ENCODE measurements at regions not wholly inside any gene's neighbourhood (a gene's known extent, or its start where the extent isn't known, plus 50 kb on each side); places are given as distances from the start of the nearest gene placed in this dataset.

DNA sequence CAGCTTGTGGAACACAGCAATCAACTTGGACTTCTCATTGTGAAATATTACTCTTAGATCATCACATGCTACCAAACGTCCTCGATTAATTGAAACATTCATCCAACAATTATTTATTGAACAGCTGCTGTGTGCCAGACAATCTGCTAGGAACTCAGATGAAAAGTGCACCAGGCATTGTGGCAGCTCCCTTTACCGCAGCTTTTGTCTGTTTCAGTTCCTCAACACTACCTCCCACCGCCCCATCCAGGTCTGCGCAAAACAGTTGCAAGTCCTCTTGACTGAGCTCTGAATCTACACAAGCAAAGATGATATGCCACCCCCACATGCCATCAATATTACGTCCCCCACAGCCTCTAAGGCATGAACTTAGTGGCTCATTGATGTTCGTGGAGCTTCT, 1094.4 kb upstream of the MAP3K7 start:
- Histone ChIP-seq H3K4me2 (ENCODE audit: control insufficient read depth, extremely low read depth, insufficient read depth, low read depth, low read length) (no peak overlapping the region), H3K4me3 (ENCODE audit: control insufficient read depth in 2 of 3, extremely low read depth in 1 of 3, insufficient read depth in 2 of 3, low read depth in 1 of 3, low read length in 3 of 3) (no peak overlapping the region), H3K9me1 (ENCODE audit: control insufficient read depth, extremely low read depth, insufficient read depth, low read length) (no peaks in the 10 kb centered on the region), H3K9ac (ENCODE audit: control insufficient read depth, extremely low read depth, insufficient read depth, low read length) (no peak overlapping the region), H3K27me3 (ENCODE audit: control insufficient read depth, extremely low read depth, insufficient read depth, low read length) (no peaks in the 10 kb centered on the region), H4K20me1 (ENCODE audit: control insufficient read depth, extremely low read depth, insufficient read depth, low read length) (no peaks in the 10 kb centered on the region), H3K27ac (ENCODE audit: control insufficient read depth, insufficient read depth, low read length) (no peak overlapping the region), H3K79me2 (ENCODE audit: control insufficient read depth, insufficient read depth, low read length) (no peaks in the 10 kb centered on the region), H3K4me1 (ENCODE audit: control insufficient read depth, extremely low read depth, insufficient read depth, low read length) (no peaks in the 10 kb centered on the region), H2AFZ (ENCODE audit: control insufficient read depth, low read length) (no peak overlapping the region), H3K9me3 (ENCODE audit: control insufficient read depth, low read depth, low read length) (no peaks in the 10 kb centered on the region), H3K36me3 (ENCODE audit: control insufficient read depth in 2 of 2, extremely low read depth in 1 of 2, insufficient read depth in 2 of 2, low read length in 2 of 2) (no peaks in the 10 kb centered on the region)
- TF ChIP-seq CTCF (optimal IDR thresholded peaks at IDR 0.05 in 1 of 3, IDR thresholded peaks at IDR 0.05 in 1 of 3, conservative IDR thresholded peaks at IDR 0.05 in 1 of 3; ENCODE audit: extremely low read depth in 1 of 3, insufficient read depth in 2 of 3, low read length in 3 of 3) (no peak), EZH2 (IDR thresholded peaks at IDR 0.05; ENCODE audit: low read length) (no peak)
- DNase-seq (ENCODE audit: low read depth, low spot score), result no peak
- FAIRE-seq, result no peak
- dilution Hi-C loops (cut with MboI; ENCODE audit: extremely low pct_ligation_motif_present, low sequenced_read_pairs), result no loop called here

- no peak for DNase-seq (ENCODE audit: low read depth, low spot score)
- Histone ChIP-seq H3K27ac (ENCODE audit: control insufficient read depth, insufficient read depth, low read length) (no peak overlapping the region), H3K9me1 (ENCODE audit: control insufficient read depth, extremely low read depth, insufficient read depth, low read length) (no peaks in the 10 kb centered on the region), H3K27me3 (ENCODE audit: control insufficient read depth, extremely low read depth, insufficient read depth, low read length) (no peaks in the 10 kb centered on the region), H3K79me2 (ENCODE audit: control insufficient read depth, insufficient read depth, low read length) (no peaks in the 10 kb centered on the region), H2AFZ (ENCODE audit: control insufficient read depth, low read length) (no peak overlapping the region), H3K9ac (ENCODE audit: control insufficient read depth, extremely low read depth, insufficient read depth, low read length) (no peak overlapping the region), H4K20me1 (ENCODE audit: control insufficient read depth, extremely low read depth, insufficient read depth, low read length) (no peaks in the 10 kb centered on the region), H3K4me2 (ENCODE audit: control insufficient read depth, extremely low read depth, insufficient read depth, low read depth, low read length) (no peak overlapping the region), H3K9me3 (ENCODE audit: control insufficient read depth, low read depth, low read length) (no peaks in the 10 kb centered on the region), H3K36me3 (ENCODE audit: control insufficient read depth in 2 of 2, extremely low read depth in 1 of 2, insufficient read depth in 2 of 2, low read length in 2 of 2) (no peaks in the 10 kb centered on the region), H3K4me3 (ENCODE audit: control insufficient read depth in 2 of 3, extremely low read depth in 1 of 3, insufficient read depth in 2 of 3, low read depth in 1 of 3, low read length in 3 of 3) (no peak overlapping the region), H3K4me1 (ENCODE audit: control insufficient read depth, extremely low read depth, insufficient read depth, low read length) (no peaks in the 10 kb centered on the region)
- FAIRE-seq, result no peak
- dilution Hi-C loops (cut with MboI; ENCODE audit: extremely low pct_ligation_motif_present, low sequenced_read_pairs), result no loop called here
- TF ChIP-seq CTCF (optimal IDR thresholded peaks at IDR 0.05 in 1 of 3, IDR thresholded peaks at IDR 0.05 in 1 of 3, conservative IDR thresholded peaks at IDR 0.05 in 1 of 3; ENCODE audit: extremely low read depth in 1 of 3, insufficient read depth in 2 of 3, low read length in 3 of 3) (no peak), EZH2 (IDR thresholded peaks at IDR 0.05; ENCODE audit: low read length) (no peak)
Measured at GRCh38 chr6:91678679-91679446, 1092.0 kb upstream of the MAP3K7 start.

Data from keratinocyte (primary cell).